Ovary (tissue), 7 donors: ENCODE measurements at regions not wholly inside any gene's neighbourhood (a gene's known extent, or its start where the extent isn't known, plus 50 kb on each side); places are given as distances from the start of the nearest gene placed in this dataset.

Source experiments
- DNase-seq, 5 donors: peaks; one replicate each; pipeline ENCODE4 v3.0.0-alpha.2; 2019 to 2020
- H3K27ac ChIP-seq, 2 donors: fragments of 200-600 bp; one replicate each; pipeline versions ENCODE4 v1.5.1 to v1.8.0; 2019 to 2022
- H3K27me3 ChIP-seq: fragments of 200-600 bp; one replicate; pipeline ENCODE4 v1.8.0; 2022
- H3K36me3 ChIP-seq: fragments of 200-600 bp; sonication (generic); one replicate; pipeline ENCODE4 v1.5.1; 2019
- H3K4me1 ChIP-seq: one replicate; pipeline ENCODE4 v1.8.1; 2013; ENCODE audit warnings: mild to moderate bottlenecking, moderate library complexity; ENCODE audit not compliant: insufficient read depth
- H3K4me3 ChIP-seq: fragments of 200-600 bp; sonication (generic); one replicate; pipeline ENCODE4 v1.5.1; 2017
- H3K9me3 ChIP-seq, 2 donors: fragments of 200-600 bp in 1 of 2; sonication (generic) in 1 of 2; one replicate each; pipeline versions ENCODE4 v1.5.1 to v1.8.1; 2013 to 2019; ENCODE audit warnings: mild to moderate bottlenecking in 1 of 2, moderate library complexity in 1 of 2
- CTCF ChIP-seq, 3 donors: fragments of 450-650 bp in 2 of 3; fragments of 200-600 bp in 1 of 3; IDR thresholded peaks; one replicate each; pipeline versions ENCODE4 v1.5.1 to v1.8.0; 2016 to 2022; ENCODE audit warnings: antibody characterized with exemption in 3 of 3, mild to moderate bottlenecking in 1 of 3
- EP300 ChIP-seq: sonication (generic); formaldehyde crosslinking; IDR thresholded peaks from one replicate; pipeline ENCODE4 v1.6.1; 2017; ENCODE audit warnings: antibody characterized with exemption
- POLR2A ChIP-seq: fragments of 450-650 bp; IDR thresholded peaks from one replicate; pipeline ENCODE4 v1.6.1; 2017; ENCODE audit warnings: antibody characterized with exemption, mild to moderate bottlenecking, moderate library complexity
- WGBS, 3 donors: extraction: QIAGEN DNeasy Blood & Tissue Kit in 1 of 3; methylation state at CpG; one replicate each; pipeline versions ENCODE4 v1.1.5 to v1.1.7; 2013 to 2017; 5-methylcytosine and 5-hydroxymethylcytosine counted together
- intact Hi-C, 4 donors: fragments of 100-400 bp; cut with DNase I; formaldehyde crosslinking; loops; one replicate each; pipeline versions ENCODE4 v1.11.0 to v1.15.1; 2022 to 2023
- donor health status: DM: no; HTN: no; CAD: no; lungs with moderate emphysema.
- donor health status: DM: no; HTN: no; CAD: no.
- donor health status: Bipolar disorder and iron deficiency.
- donor health status: DM: no; HTN: no; CAD: no.
- donor health status: DM: yes; HTN: yes; CAD: no.

GRCh38 chr5:96054311-96055030 lies 92.8 kb upstream of the ELL2 start:
- TF ChIP-seq POLR2A (no peak), EP300 (no peak), CTCF (IDR thresholded peaks at IDR 0.05) (no peak)
- 83 to 88% (median 88%) methylated on average over 5 of the region's 5 CpGs for WGBS, 3 donors
- H3K36me3 ChIP-seq: no peaks in the 10 kb centered on the region
- H3K4me3 ChIP-seq: no peak overlapping the region
- no peaks in the 10 kb centered on the region for H3K27me3 ChIP-seq
- no peak overlapping the region for H3K27ac ChIP-seq
- intact Hi-C loops: no loop called here
- H3K4me1 ChIP-seq: no peaks in the 10 kb centered on the region
- no peaks in the 10 kb centered on the region for H3K9me3 ChIP-seq
- DNase-seq: no peak

GRCh38 chr5:96053063-96053735 lies 91.5 kb upstream of the ELL2 start:
- intact Hi-C loops: no loop called here
- no peaks in the 10 kb centered on the region for H3K36me3 ChIP-seq
- H3K9me3 ChIP-seq: no peaks in the 10 kb centered on the region
- no peaks in the 10 kb centered on the region for H3K4me1 ChIP-seq
- H3K27me3 ChIP-seq: no peaks in the 10 kb centered on the region
- 67 to 77% (median 72%) methylated on average over 3 of the region's 3 CpGs for WGBS, 3 donors
- no peak for DNase-seq
- no peak overlapping the region for H3K27ac ChIP-seq
- TF ChIP-seq POLR2A: no peak
- no peak for TF ChIP-seq EP300
- no peak for TF ChIP-seq CTCF (IDR thresholded peaks at IDR 0.05)
- no peak overlapping the region for H3K4me3 ChIP-seq

- Histone ChIP-seq H3K27ac (no peak overlapping the region), H3K9me3 (no peaks in the 10 kb centered on the region), H3K4me3 (no peak overlapping the region), H3K36me3 (no peaks in the 10 kb centered on the region), H3K4me1 (no peaks in the 10 kb centered on the region), H3K27me3 (no peaks in the 10 kb centered on the region)
- whole genome bisulfite sequencing, 3 donors: 94 to 100% (median 94%) methylated on average over 1 of the region's 1 CpG
- DNase-seq: no peak
- intact Hi-C loops: no loop called here
- TF ChIP-seq CTCF (IDR thresholded peaks at IDR 0.05): no peak
- TF ChIP-seq EP300: no peak
- no peak for TF ChIP-seq POLR2A
These were observed 90.7 kb upstream of the ELL2 start for GRCh38 chr5:96052374-96052773.

GRCh38 chr5:96051401-96051830 lies 89.8 kb upstream of the ELL2 start:
- WGBS, 3 donors: 57 to 69% (median 68%) methylated on average over 4 of the region's 4 CpGs
- no peaks in the 10 kb centered on the region for H3K4me1 ChIP-seq
- no peak overlapping the region for H3K4me3 ChIP-seq
- no peak overlapping the region for H3K27ac ChIP-seq
- intact Hi-C loops: no loop called here
- H3K36me3 ChIP-seq: no peaks in the 10 kb centered on the region
- TF ChIP-seq CTCF (IDR thresholded peaks at IDR 0.05): no peak
- no peak for TF ChIP-seq POLR2A
- TF ChIP-seq EP300: no peak
- no peak for DNase-seq
- H3K9me3 ChIP-seq: no peaks in the 10 kb centered on the region
- H3K27me3 ChIP-seq: no peaks in the 10 kb centered on the region
